ENCODE measurements at regions not wholly inside any gene's neighbourhood (a gene's known extent, or its start where the extent isn't known, plus 50 kb on each side); places are given as distances from the start of the nearest gene placed in this dataset.

DNA sequence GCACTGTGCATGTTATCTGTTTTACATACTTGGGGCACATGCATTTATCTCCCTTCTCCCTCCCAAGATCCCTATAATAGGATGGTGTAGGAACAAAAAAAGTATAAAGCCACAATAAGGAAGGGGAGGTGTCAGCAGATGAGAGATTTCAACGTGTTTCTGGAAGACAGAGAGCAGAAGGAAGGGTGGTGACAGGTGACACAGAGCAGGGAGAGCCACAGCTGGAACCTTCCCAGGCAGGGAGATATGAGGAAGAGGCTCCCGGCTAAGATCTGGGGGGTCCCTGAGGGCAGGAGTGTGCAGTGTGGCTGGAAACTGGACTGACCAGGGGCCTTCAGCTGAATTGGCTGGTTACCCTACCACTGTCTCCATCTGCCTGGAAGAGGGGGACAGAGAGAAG lies 107.4 kb downstream of the BCOR start:
- no peaks in the 10 kb centered on the region for H3K4me1 ChIP-seq
- H3K27me3 ChIP-seq: no peaks in the 10 kb centered on the region
- H3K27ac ChIP-seq: no peak overlapping the region
- DNase-seq (no peak), ATAC-seq (no peak)
- no peak overlapping the region for H3K4me3 ChIP-seq
- no peaks in the 10 kb centered on the region for H3K9me3 ChIP-seq
- TF ChIP-seq, protein P1, sequence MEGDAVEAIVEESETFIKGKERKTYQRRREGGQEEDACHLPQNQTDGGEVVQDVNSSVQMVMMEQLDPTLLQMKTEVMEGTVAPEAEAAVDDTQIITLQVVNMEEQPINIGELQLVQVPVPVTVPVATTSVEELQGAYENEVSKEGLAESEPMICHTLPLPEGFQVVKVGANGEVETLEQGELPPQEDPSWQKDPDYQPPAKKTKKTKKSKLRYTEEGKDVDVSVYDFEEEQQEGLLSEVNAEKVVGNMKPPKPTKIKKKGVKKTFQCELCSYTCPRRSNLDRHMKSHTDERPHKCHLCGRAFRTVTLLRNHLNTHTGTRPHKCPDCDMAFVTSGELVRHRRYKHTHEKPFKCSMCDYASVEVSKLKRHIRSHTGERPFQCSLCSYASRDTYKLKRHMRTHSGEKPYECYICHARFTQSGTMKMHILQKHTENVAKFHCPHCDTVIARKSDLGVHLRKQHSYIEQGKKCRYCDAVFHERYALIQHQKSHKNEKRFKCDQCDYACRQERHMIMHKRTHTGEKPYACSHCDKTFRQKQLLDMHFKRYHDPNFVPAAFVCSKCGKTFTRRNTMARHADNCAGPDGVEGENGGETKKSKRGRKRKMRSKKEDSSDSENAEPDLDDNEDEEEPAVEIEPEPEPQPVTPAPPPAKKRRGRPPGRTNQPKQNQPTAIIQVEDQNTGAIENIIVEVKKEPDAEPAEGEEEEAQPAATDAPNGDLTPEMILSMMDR (IDR thresholded peaks at IDR 0.05): no peak
- no peak for TF ChIP-seq POLR2A (IDR thresholded peaks at IDR 0.05)
- intact Hi-C loops (cut with DNase I): no loop called here
- H3K36me3 ChIP-seq (replicated peaks in 1 of 2; ENCODE audit: insufficient read depth in 1 of 2, low read depth in 2 of 2): no peaks in the 10 kb centered on the region
- WGBS, 2 donors: 8 to 43% methylated on average over 2 of the region's 2 CpGs

DNA sequence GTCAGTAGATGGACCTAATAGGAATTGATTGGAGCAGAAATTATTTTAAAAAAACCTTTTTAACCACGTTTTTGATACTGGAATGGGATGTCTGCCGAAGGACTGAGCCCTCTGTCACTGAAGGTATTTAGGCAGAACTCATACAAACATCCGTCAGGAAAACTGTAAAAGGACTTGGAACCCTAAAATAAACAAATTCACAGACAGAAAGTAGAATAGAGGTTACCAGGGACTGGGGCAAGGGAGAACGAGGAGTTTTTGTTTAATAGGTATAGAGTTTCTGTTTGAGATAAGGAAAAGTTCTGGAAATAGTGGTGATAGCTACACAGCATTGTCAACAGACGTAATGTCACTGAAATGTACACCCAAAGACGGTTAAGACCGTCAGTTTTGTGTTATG lies 105.5 kb downstream of the BCOR start:
- Histone ChIP-seq H3K27me3 (no peaks in the 10 kb centered on the region), H3K27ac (no peak overlapping the region), H3K36me3 (replicated peaks in 1 of 2; ENCODE audit: insufficient read depth in 1 of 2, low read depth in 2 of 2) (no peaks in the 10 kb centered on the region), H3K9me3 (no peaks in the 10 kb centered on the region), H3K4me3 (no peak overlapping the region), H3K4me1 (no peaks in the 10 kb centered on the region)
- WGBS, 2 donors: 69 to 71% methylated on average over 6 to 7 of the region's 7 CpGs
- intact Hi-C loops (cut with DNase I): no loop called here
- ATAC-seq (no peak), DNase-seq (no peak)
- TF ChIP-seq, protein P1 (IDR thresholded peaks at IDR 0.05): no peak
- TF ChIP-seq POLR2A (IDR thresholded peaks at IDR 0.05): no peak

DNA sequence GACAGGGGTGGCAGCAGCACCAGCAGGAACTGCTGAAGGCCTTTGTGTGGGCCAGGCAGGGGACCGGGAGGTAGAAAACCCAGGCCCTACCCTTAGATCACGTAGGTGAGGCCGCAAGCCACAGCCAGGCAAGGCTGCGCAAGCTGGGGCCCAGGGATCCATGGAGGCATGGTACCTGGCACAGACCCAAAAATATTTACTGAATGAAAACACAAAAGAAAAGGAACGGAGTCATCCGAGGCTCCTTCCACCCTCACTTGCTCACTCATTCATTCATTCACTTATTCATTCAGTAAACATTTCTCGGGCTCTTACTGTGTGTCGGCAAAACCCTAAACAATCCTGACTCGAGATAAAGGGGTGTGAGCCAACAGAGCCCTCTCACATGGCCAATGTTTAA lies 102.3 kb downstream of the BCOR start:
- no peaks in the 10 kb centered on the region for H3K9me3 ChIP-seq
- WGBS, 2 donors: 80 to 92% methylated on average over 3 to 4 of the region's 9 CpGs
- intact Hi-C loops (cut with DNase I): no loop called here
- H3K36me3 ChIP-seq (replicated peaks in 1 of 2; ENCODE audit: insufficient read depth in 1 of 2, low read depth in 2 of 2): no peaks in the 10 kb centered on the region
- no peak for TF ChIP-seq POLR2A (IDR thresholded peaks at IDR 0.05)
- TF ChIP-seq, protein P1 (IDR thresholded peaks at IDR 0.05): no peak
- ATAC-seq (no peak), DNase-seq (no peak)
- H3K4me1 ChIP-seq: no peaks in the 10 kb centered on the region
- no peak overlapping the region for H3K4me3 ChIP-seq
- no peaks in the 10 kb centered on the region for H3K27me3 ChIP-seq
- no peak overlapping the region for H3K27ac ChIP-seq

GRCh38 chrX:39996536-39996935 lies 101.2 kb downstream of the BCOR start:
- TF ChIP-seq POLR2A (IDR thresholded peaks at IDR 0.05): no peak
- TF ChIP-seq, protein P1 (IDR thresholded peaks at IDR 0.05): no peak
- Histone ChIP-seq H3K4me3 (no peak overlapping the region), H3K9me3 (no peaks in the 10 kb centered on the region), H3K4me1 (no peaks in the 10 kb centered on the region), H3K27ac (no peak overlapping the region), H3K36me3 (replicated peaks in 1 of 2; ENCODE audit: insufficient read depth in 1 of 2, low read depth in 2 of 2) (no peaks in the 10 kb centered on the region), H3K27me3 (no peaks in the 10 kb centered on the region)
- ATAC-seq: no peak
- intact Hi-C loops (cut with DNase I): no loop called here
- 0 to 32% methylated on average over 1 to 5 of the region's 8 CpGs for WGBS, 2 donors
- DNase-seq: no peak

- Histone ChIP-seq H3K27me3 (no peaks in the 10 kb centered on the region), H3K4me1 (no peaks in the 10 kb centered on the region), H3K36me3 (replicated peaks in 1 of 2; ENCODE audit: insufficient read depth in 1 of 2, low read depth in 2 of 2) (no peaks in the 10 kb centered on the region), H3K27ac (no peak overlapping the region), H3K9me3 (no peaks in the 10 kb centered on the region), H3K4me3 (no peak overlapping the region)
- no peak for TF ChIP-seq POLR2A (IDR thresholded peaks at IDR 0.05)
- TF ChIP-seq, protein P1 (IDR thresholded peaks at IDR 0.05): no peak
- DNase-seq (no peak), ATAC-seq (no peak)
- intact Hi-C loops (cut with DNase I): no loop called here
- 97 to 100% methylated on average over 4 to 6 of the region's 6 CpGs for WGBS, 2 donors
Observed at GRCh38 chrX:39998636-39999406, 98.9 kb downstream of the BCOR start.

Data from body of pancreas (tissue), 4 donors.